ENCODE measurements at regions not wholly inside any gene's neighbourhood (a gene's known extent, or its start where the extent isn't known, plus 50 kb on each side); places are given as distances from the start of the nearest gene placed in this dataset.

DNA sequence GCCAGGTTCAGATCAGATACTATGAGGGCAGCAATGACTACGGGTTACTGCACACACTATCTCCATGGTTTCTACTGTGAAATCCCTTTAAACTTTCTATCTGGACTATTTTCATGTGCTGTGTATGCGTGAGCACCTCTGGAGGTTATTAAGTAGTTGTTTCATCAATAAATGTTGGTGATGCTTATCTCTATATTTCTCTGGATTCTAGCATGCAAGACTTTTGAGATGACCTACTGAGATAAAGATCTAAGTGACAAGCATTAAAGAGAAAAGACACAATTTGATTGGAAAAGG lies 194.0 kb downstream of the NRIP1 start:
- no peak for DNase-seq (ENCODE audit: low read depth in 2 of 2, low spot score in 1 of 2)

DNA sequence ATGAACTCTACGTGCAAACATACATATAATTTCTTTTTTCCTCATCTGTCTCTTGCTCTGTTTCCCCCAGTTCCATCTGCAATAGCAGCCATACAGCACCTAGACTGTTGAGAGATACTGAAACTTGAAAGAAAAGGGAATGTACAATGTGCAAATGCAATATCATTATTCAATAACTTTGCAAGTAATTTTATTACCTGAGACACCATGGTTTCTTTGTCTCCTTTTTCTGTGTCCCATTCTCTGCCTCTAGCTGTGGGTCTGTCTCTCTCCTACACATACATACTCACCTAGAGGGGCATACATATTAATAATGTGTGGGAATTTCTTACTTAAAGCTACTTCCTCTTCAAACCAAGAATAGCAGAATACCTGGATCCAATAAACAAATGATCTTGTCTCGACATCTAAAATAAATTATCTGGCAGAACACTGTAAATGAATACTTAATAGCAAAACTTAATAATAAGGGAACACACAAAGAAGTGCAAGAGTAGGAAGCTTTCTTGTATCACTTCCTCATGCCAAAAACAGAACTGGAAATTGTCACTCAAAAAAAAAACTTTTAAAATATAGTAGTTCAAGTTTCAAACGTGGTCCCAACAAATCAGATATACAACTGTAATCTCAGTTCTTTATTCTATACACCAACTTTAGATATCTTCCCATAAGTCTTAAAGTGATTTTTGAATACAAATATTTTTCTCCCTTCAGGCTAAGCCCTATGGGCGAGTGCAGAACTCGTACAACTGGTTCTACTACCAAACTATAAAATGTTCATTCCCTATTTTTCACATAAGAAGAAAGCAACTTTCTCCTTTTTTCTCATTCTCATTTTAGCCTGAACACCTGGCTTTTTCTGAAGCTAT lies 194.6 kb downstream of the NRIP1 start:
- DNase-seq (ENCODE audit: low read depth in 2 of 2, low spot score in 1 of 2) = no peak

DNA sequence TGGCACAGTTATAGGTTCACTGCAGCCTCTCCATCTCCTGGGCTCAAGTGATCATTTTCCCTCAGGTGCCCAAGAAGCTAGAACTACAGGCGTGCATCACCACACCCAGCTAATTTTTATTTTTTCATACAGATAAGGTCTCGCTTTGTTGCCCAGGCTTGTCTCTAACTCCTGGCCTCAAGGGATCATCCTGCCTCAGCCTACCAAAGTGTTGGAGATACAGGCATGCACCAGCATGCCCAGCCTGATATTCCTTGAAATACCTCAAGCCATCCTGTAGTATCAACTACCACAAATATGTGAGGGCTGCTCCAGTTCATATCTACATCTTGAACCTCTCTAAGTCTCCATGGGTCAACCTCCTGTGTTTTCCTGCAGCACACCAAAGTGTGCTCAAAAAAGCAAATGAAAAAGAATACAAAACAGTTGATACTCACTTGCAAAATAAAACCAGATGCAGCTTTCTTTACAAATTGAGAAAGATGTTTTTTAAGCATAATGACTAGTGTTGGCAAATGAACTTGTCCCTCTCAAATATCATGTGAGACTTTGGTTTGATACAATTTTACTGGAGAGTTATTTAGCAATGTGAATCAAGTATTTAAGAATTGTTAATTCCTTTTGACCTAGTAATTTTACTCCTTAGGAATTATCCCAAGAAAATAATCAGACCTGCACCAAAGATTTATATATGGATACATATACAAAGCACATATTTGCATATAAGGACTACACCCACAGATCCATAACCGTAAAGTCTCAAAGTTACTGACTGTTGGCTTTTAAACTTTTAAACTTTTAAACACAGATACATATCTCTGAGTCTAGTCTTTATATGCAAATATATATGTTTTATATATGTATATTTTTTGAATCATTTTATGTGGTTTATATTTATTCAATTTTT lies 197.7 kb downstream of the NRIP1 start:
- DNase-seq (ENCODE audit: low read depth in 2 of 2, low spot score in 1 of 2) = no peak

DNA sequence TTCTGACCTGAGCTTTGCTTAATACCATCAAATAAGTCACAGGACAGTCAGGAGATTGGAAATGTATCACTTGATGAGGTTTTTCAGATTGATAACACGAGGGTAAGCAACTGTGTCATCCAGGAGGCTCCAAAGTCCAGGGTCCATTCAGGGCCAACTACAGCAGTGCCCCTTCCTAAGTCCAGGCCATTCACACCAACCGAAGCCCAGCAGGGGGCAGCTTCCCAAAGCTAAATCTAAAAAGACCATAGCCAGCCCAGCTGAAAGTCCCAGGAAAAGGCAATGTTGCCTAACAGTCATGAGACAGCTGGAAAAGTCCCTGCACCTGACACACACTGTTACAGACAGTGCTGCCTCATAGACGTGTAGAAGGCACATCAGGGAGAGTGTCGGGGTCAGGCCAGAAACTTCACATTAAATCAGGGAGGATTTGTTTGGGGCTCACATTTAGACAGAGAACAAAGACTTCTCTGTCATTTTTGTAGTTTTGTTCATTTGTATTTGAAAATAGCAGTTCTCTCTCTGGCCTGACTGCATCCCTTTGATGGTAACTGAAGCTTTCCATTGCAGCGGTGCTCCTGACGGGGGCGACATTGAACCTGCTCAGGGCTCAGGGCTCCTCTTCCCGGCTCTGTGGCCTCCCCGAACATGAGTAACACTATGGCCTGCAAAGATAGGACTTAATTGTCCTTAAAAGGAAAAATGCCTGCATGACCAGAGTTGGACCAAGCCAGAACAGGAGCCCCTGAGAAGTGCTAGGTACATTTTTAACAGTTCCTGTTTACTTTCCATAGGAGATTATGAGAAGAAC lies 200.4 kb downstream of the NRIP1 start:
- no peak for DNase-seq (ENCODE audit: low read depth in 2 of 2, low spot score in 1 of 2)

DNA sequence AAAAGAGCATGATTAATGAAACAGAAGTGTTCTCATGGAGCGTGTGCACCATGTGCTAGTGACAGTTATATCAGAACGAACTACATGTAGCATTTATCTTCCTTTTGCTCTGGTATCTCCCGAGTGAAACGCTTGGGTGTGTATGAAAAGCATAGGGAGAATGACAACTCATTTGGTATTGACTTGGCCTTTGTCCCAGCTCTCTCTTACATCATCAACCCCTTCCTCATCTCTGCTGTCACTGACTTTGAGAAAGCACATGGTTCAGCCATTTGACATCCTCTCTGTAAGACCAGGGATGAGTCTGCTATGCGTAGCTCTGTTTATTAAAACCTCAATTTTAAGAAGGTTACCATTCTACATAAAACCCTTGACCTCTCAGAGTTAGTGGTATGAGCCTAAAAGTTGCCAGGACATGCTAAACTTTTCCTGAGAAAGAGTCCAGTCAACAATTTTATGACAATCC lies 201.0 kb downstream of the NRIP1 start:
- no peak for DNase-seq (ENCODE audit: low read depth in 2 of 2, low spot score in 1 of 2)

DNA sequence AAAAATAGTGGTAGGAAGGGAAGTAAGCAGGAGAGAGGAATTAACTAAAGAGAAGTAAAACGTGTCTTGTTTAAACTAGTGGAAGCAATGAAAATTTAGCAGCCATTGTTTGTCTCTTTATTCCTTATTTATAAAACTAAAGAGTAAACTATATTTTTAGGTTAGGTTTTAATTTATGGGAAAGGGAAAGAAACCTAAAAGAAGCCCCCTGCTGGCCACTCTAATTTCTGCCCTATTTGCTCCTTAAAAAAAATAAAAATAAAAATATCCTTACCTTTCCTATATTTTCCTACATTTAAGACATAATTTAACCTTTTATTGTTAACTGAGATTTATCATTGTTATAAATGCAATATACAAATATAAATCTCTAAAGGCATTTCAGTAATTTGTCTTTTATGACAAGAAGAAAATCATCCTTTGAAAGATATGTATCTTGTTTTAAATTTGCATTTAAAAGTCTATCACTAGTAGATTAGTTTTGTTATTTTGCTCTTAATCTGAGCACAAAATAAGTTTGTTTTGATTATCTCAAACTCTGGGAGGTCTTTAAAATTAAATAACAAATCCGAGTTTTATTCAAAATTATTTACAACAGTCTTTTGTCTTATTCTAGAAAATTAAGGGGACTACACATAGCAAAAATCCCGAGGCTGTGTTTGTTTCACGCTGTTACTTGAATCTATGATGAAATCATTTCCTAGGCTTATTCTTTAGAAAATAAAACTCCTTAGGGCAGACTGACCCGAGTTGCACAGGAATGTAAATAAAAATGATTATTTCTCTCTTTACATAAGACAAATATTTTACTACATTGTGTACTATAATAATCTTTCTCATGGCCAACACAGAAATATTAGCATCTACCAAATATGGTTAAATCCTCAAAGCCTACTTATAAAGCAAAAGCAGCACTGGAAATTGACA lies 201.7 kb downstream of the NRIP1 start:
- DNase-seq (ENCODE audit: low read depth in 2 of 2, low spot score in 1 of 2) = no peak

DNA sequence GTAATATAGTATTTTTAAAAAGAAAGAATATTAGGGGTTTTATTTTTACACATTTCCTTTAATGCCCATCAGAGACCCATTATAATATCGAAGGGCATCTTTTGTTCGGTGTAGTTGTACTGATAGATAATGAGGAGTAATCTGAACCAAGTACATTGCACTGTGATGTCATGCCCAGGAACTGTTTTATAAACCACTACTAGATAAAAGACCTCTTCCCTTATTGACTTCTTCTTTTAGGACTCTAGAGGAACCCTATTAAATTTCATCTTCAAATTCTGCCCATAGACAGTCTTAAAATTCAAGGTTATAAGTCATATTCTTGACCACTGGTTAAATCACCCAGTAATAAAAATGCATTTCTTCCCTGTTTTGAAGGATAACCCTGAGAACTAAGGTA lies 206.5 kb downstream of the NRIP1 start:
- no peak for DNase-seq (ENCODE audit: low read depth in 2 of 2, low spot score in 1 of 2)

DNA sequence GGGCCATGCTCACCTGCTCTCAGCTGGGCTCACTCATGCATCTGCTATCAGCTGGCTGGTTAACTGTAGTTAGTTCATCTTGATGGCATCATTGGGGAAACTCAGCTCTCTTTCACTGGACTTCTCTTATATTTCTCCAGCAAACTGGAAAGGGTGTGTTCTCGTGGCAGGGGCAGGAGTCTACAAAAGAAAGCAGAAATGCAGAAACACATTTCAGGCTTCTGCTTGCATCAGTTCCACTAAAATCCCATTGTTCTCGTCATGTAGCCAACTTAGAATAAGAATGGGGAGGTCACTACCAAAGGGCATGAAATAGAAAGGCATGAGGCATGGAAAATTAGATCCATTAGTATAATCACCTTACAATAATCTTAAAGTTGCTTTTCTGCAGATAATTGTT lies 207.3 kb downstream of the NRIP1 start:
- no peak for DNase-seq (ENCODE audit: low read depth in 2 of 2, low spot score in 1 of 2)

DNA sequence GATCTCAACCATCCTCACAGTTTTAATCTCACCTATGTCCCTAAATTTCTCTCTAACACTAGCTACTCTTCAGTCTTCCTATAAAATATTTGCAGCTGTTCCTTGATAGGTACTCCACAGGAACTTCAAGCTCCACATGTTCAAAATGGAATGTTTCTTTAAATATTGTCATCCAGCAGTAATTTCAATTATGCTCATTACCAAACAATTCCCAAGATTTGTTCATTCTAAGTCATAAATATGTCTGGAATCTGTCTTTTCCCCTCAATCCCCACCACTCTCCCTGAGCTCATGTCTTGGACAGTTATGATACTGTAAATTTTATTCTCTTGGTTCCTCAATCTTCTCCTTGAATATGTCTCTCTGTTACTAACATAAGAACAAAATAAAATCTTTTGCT lies 214.4 kb downstream of the NRIP1 start:
- no peak for DNase-seq (ENCODE audit: low read depth in 2 of 2, low spot score in 1 of 2)

DNA sequence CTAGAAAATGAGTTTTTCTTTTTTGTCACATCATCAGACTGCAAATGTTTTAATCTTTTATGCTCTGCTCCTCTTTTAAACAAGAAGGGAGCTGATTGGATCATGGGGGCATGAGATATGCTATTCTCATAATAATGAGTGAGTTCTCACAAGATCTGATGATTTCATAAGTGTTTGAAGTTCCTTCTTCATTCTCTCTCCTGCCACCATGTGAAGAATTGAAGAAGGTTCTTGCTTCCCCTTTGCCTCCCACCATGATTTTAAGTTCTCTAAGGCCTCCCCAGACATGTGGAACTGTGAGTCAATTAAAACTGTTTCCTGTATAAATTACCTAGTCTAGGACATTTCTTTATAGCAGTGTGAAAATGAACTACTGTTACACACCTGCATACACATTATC lies 218.2 kb downstream of the NRIP1 start:
- no peak for DNase-seq (ENCODE audit: low read depth in 2 of 2, low spot score in 1 of 2)

DNA sequence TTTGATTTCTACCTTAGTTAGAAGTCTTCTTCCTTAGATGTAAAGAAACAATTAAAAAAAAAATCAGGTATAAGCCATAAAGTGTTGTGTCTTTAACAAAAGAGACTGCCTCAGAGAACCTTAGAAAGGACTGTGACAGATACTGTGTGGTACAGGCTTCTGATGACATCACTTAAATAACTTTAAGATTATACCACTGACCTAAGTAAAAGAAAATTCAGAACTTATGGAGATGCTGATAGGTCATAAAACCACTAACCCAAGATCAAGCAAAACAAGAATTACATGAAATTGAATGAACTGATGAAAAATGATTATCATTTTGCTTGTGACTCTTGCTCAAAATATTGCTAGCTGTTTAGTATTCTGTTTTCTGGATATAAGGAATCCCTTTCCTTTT lies 220.8 kb downstream of the NRIP1 start:
- no peak for DNase-seq (ENCODE audit: low read depth in 2 of 2, low spot score in 1 of 2)

DNA sequence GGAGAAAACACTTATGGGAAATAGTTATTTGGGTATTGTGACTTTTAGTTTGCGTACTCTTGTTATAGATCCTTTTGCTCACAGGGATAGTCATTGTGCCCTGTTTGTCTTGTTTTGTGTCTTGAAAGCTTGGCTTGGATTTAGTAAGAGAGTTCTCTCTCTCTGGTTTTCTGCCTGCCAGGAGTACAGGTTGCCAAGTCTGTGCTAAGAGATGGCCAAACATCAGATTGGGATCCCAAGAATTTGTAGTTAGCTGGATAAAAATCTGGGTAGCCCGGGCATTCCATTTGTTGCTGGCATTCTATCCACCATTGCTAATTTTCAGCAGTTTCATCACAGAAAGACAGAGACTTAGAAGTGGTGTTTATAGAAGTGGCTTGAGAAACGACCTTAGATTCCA lies 222.2 kb downstream of the NRIP1 start:
- no peak for DNase-seq (ENCODE audit: low read depth in 2 of 2, low spot score in 1 of 2)

DNA sequence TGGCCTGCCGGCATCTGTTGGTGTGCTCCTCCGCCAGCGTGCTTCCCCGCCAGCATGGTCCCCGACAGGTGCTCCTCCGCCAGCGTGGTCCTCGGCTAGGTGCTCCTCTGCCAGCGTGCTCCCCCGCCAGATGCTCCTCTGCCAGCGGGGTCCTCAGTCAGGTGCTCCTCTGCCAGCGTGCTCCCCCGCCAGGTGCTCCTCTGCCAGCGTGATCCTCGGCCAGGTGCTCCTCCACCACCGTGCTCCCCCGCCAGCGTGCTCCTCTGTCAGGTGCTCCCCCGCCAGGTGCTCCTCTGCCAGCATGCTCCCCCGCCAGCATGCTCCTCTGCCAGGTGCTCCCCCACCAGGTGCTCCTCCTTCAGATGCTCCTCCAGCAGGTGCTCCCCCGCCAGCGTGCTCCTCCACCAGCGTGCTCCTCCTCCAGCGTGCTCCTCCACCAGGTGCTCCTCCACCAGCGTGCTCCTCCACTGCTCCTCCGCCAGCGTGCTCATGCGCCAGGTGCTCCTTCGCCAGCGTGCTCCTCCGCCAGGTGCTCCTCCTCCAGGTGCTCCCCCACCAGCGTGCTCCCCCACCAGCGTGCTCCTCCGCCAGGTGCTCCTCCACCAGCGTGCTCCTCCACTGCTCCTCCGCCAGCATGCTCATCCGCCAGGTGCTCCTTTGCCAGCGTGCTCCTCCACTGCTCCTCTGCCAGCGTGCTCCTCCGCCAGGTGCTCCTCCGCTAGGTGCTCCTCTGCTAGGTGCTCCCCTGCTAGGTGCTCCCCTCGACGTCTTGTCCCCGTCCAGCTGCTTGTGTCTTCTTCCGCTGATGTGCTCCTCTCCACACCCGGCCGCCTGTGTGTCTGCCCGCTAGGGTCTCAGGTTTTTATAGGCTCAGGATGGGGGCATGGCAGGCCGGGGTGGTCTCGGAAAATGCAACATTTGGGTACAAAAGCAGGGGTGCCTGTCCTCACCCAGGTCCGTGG lies 223.0 kb downstream of the NRIP1 start:
- no peak for DNase-seq (ENCODE audit: low read depth in 2 of 2, low spot score in 1 of 2)

DNA sequence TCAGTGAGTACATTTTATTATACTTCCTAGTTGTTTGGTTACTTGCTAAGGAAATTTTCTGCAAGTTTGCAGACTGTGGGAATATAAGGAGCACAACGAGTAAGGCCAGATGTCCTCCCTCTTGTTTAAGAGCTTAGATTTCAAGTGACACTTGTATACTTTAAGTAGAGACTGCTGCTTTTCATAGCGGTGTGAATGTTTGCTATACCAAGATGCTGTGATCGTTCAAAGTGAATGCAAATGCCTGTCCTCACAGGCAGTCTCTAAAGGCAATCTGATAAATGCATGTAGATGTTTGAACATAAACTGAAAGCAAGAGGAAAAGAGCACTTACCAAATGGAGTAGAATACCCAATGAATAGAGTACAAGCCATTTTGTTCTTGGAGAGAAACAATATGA lies 226.4 kb downstream of the NRIP1 start:
- DNase-seq (ENCODE audit: low read depth in 2 of 2, low spot score in 1 of 2) = no peak

DNA sequence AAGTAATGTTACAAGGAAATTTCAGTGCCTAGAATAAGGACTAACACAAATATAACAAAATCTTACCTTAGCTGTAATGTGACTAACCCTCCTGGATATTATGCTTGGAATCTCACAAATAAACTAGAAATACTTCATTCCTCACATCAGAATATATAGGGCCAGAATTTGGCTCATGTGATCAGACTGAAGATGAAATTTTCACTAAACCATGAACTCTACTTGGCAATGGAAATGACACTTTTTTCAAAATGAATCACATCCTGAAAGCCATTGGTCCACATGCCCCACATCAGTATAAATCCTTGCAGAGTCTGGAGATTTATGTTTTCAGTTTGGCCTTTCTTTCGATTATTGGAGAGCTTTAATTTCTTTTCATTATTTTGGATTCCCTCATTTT lies 227.8 kb downstream of the NRIP1 start:
- DNase-seq (ENCODE audit: low read depth in 2 of 2, low spot score in 1 of 2) = no peak

DNA sequence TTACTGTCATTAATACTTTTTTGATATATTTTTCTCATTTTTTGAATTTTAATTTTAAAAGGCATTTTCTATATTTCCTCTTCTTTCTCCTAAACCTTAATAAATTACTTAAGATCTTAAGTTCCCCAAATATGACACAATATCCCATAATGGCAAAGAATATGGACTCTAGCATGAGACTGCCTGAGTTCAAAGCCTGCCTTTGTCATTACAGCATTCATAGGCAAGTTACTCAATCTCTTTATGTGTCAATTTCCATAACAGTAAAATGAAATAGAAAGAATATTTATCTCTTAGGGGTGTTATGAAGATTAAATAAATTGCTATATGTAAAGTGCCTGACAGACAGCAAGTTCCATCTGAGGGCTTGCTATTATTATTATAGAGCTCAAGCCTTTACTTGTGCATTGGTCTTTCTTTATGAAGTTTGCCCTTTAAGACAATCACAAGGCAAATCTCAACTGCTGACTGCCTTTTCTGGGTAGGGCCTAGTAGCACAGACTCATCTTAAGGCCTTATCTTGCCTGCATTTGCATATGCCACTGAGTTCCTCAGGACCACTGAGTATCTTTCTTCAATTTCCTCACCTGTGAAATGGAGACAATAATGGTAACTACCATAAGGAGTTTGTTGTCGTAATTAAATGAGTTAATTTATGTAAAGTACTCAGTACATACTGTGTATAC lies 231.0 kb downstream of the NRIP1 start:
- DNase-seq (ENCODE audit: low read depth in 2 of 2, low spot score in 1 of 2) = no peak

DNA sequence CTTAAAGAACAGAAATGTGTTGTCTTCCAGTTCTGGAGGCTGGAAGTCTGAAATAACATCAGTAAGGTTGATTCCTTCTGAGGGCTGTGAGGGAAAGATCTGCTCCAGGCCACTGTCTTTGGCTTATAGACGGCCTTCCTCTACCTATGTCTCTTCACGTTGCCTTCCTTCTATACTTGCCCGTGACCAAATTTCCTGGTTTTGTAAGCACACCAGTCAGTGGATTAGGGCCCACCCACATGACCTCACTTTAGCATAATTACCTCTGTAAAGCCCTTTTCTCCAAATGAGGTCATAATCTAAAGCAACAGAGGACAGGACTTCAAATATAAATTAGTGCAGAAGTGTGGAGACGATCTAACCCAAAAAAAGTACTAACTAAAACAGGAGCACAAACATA lies 231.6 kb downstream of the NRIP1 start:
- DNase-seq (ENCODE audit: low read depth in 2 of 2, low spot score in 1 of 2) = no peak

DNA sequence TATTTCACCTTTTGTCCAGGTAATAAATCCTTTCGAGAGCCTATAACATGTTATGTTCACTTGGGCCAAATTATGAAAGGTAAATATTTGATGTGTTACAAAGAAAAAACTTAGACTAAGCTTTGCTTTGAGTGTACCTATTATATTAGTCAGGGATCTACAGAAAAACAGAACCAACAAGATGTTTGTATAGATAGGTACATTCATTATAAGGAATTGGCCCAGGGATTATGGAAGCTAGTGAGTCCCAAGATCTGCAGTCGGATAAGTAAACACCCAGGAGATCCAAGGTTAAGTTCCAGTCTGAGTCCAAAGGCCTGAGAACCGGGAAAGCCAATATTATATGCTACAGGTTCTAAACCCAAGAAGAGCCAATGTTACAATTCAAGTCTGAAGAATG lies 234.5 kb downstream of the NRIP1 start:
- DNase-seq (ENCODE audit: low read depth in 2 of 2, low spot score in 1 of 2) = no peak

DNA sequence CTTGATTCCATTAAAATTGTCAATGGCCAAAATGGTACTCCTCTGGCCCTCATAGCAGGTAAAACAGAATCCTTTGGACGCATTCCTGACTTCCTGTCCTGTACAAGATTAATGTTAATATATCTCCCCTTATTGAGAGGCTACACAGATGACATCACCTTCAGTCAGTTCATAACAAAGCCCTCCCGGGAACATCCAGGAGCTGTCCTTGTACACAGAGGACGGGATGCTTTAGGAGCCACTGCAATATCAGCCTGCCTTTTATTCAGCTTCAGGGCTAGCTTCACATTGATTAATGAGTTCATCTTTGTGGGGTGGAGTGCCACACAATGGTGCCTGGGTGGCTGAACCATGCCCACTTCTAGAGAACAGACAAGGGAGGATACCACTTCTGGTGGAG lies 235.1 kb downstream of the NRIP1 start:
- no peak for DNase-seq (ENCODE audit: low read depth in 2 of 2, low spot score in 1 of 2)

All from stimulated activated CD8-positive, alpha-beta memory T cell treated with anti-CD3 and anti-CD28 coated beads, Interleukin-4, amount 100 ng/mL, for 4 hours (primary cell).